Breast epithelium (tissue), 3 donors: ENCODE measurements at regions not wholly inside any gene's neighbourhood (a gene's known extent, or its start where the extent isn't known, plus 50 kb on each side); places are given as distances from the start of the nearest gene placed in this dataset.
"Not testable (repeated sequence)": the region's sequence is repeated elsewhere in the genome, so short reads cannot be mapped to it uniquely, and the experiment has no call there.

Experiments used
- POLR2A ChIP-seq: fragments of 450-650 bp; IDR thresholded peaks from one replicate; pipeline ENCODE4 v1.6.1; 2016; ENCODE audit warnings: antibody characterized with exemption, mild to moderate bottlenecking, moderate library complexity
- TF ChIP-seq, protein P1 (sequence below), 3 donors: fragments of 450-650 bp; IDR thresholded peaks; one replicate each; pipeline ENCODE4 v1.5.1; 2016 to 2017; ENCODE audit warnings: antibody characterized with exemption in 3 of 3, mild to moderate bottlenecking in 3 of 3, moderate library complexity in 3 of 3

DNA sequence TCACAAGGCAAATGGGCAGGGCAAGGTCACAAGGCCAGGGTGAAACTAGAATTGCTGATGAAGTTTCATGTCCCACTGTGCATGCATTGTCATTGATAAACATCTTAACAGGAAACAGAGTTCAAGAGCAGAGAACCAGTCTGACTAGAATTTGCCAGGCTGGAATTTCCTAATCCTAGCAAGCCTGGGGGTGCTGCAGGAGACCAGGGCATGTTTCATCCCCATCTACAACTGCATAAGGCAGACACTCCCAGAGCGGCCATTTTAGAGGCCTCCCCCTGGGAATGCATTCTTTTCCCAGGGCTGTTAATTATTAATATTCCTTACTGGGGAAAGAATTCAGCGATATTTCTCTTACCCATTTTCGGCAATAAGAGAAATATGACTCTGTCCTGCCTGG lies 172.6 kb upstream of the XIST start:
- TF ChIP-seq POLR2A = not testable (repeated sequence)
- TF ChIP-seq, protein P1, sequence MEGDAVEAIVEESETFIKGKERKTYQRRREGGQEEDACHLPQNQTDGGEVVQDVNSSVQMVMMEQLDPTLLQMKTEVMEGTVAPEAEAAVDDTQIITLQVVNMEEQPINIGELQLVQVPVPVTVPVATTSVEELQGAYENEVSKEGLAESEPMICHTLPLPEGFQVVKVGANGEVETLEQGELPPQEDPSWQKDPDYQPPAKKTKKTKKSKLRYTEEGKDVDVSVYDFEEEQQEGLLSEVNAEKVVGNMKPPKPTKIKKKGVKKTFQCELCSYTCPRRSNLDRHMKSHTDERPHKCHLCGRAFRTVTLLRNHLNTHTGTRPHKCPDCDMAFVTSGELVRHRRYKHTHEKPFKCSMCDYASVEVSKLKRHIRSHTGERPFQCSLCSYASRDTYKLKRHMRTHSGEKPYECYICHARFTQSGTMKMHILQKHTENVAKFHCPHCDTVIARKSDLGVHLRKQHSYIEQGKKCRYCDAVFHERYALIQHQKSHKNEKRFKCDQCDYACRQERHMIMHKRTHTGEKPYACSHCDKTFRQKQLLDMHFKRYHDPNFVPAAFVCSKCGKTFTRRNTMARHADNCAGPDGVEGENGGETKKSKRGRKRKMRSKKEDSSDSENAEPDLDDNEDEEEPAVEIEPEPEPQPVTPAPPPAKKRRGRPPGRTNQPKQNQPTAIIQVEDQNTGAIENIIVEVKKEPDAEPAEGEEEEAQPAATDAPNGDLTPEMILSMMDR (IDR thresholded peaks at IDR 0.05) = not testable (repeated sequence)
